Keratinocyte (primary cell): ENCODE measurements at regions not wholly inside any gene's neighbourhood (a gene's known extent, or its start where the extent isn't known, plus 50 kb on each side); places are given as distances from the start of the nearest gene placed in this dataset.

Source experiments
- DNase-seq: peaks from one replicate; pipeline ENCODE4 v3.0.0-alpha.2; 2011; ENCODE audit warnings: low read depth, missing footprints, low spot score
- FAIRE-seq: peaks from 2 replicates; lab custom pipeline; 2011; peaks lifted over from hg19 to GRCh38; lab: Jason Lieb, UNC
- H2AFZ ChIP-seq: 2 replicates; pipeline ENCODE4 v1.6.0; 2012; ENCODE audit warnings: low read length, control low read depth, inconsistent platforms; ENCODE audit not compliant: control insufficient read depth
- H3K27ac ChIP-seq: 2 replicates; pipeline ENCODE4 v1.5.1; 2011; ENCODE audit warnings: low read length; ENCODE audit not compliant: control insufficient read depth, insufficient read depth
- H3K27me3 ChIP-seq: 3 replicates; pipeline ENCODE4 v1.6.0; 2011; ENCODE audit warnings: low read length; ENCODE audit not compliant: control insufficient read depth, insufficient read depth; ENCODE audit errors: extremely low read depth
- H3K36me3 ChIP-seq, 2 experiments: 2 replicates in 1 of 2; 3 replicates in 1 of 2; pipeline ENCODE4 v1.5.1; 2011; ENCODE audit warnings: low read length in 2 of 2, mild to moderate bottlenecking in 1 of 2; ENCODE audit not compliant: control insufficient read depth in 2 of 2, insufficient read depth in 2 of 2; ENCODE audit errors: extremely low read depth in 1 of 2
- H3K4me1 ChIP-seq: 3 replicates; pipeline ENCODE4 v1.5.1; 2011; ENCODE audit warnings: low read length; ENCODE audit not compliant: control insufficient read depth, insufficient read depth; ENCODE audit errors: extremely low read depth
- H3K4me2 ChIP-seq: 3 replicates; pipeline ENCODE4 v1.6.0; 2011; ENCODE audit warnings: low read depth, low read length; ENCODE audit not compliant: control insufficient read depth, insufficient read depth; ENCODE audit errors: extremely low read depth
- H3K4me3 ChIP-seq, 3 experiments: fragments of 200-600 bp in 1 of 3; sonication (generic) in 1 of 3; 2 replicates in 2 of 3; 3 replicates in 1 of 3; pipeline ENCODE4 v1.5.1; 2011 to 2016; ENCODE audit warnings: low read length in 3 of 3, mild to moderate bottlenecking in 3 of 3, control low read depth in 2 of 3, inconsistent platforms in 1 of 3, low read depth in 1 of 3, mixed read lengths in 1 of 3, mixed run types in 1 of 3, moderate library complexity in 1 of 3; ENCODE audit not compliant: control insufficient read depth in 2 of 3, insufficient read depth in 2 of 3; ENCODE audit errors: extremely low read depth in 1 of 3
- H3K79me2 ChIP-seq: 2 replicates; pipeline ENCODE4 v1.6.0; 2012; ENCODE audit warnings: low read length; ENCODE audit not compliant: control insufficient read depth, insufficient read depth
- H3K9ac ChIP-seq: 3 replicates; pipeline ENCODE4 v1.6.0; 2011; ENCODE audit warnings: low read length; ENCODE audit not compliant: control insufficient read depth, insufficient read depth; ENCODE audit errors: extremely low read depth
- H3K9me1 ChIP-seq: 3 replicates; pipeline ENCODE4 v1.6.0; 2011; ENCODE audit warnings: low read length; ENCODE audit not compliant: control insufficient read depth, insufficient read depth; ENCODE audit errors: extremely low read depth
- H3K9me3 ChIP-seq: 2 replicates; pipeline ENCODE4 v1.5.1; 2012; ENCODE audit warnings: low read depth, low read length; ENCODE audit not compliant: control insufficient read depth
- H4K20me1 ChIP-seq: 3 replicates; pipeline ENCODE4 v1.6.0; 2011; ENCODE audit warnings: low read length; ENCODE audit not compliant: control insufficient read depth, insufficient read depth; ENCODE audit errors: extremely low read depth
- EZH2 ChIP-seq: IDR thresholded peaks from one replicate; pipeline ENCODE4 v1.6.1; 2012; ENCODE audit warnings: inconsistent platforms, mild to moderate bottlenecking, low read length, moderate library complexity
- dilution Hi-C: fragments of 300-500 bp; cut with MboI; formaldehyde crosslinking; loops from one replicate; pipeline ENCODE4 v1.7.0; 2020; ENCODE audit warnings: low sequenced_read_pairs; ENCODE audit not compliant: extremely low pct_ligation_motif_present
- TF ChIP-seq, protein P1 (sequence below), 3 experiments: IDR thresholded peaks in 1 of 3; conservative IDR thresholded peaks in 1 of 3; optimal IDR thresholded peaks in 1 of 3; 2 replicates in 2 of 3; 3 replicates in 1 of 3; pipeline versions ENCODE3 to v1.5.1; 2011; ENCODE audit warnings: low read length in 3 of 3, mild to moderate bottlenecking in 3 of 3, moderate library complexity in 2 of 3, control low read depth in 1 of 3, inconsistent platforms in 1 of 3; ENCODE audit not compliant: insufficient read depth in 2 of 3; ENCODE audit errors: extremely low read depth in 1 of 3

DNA sequence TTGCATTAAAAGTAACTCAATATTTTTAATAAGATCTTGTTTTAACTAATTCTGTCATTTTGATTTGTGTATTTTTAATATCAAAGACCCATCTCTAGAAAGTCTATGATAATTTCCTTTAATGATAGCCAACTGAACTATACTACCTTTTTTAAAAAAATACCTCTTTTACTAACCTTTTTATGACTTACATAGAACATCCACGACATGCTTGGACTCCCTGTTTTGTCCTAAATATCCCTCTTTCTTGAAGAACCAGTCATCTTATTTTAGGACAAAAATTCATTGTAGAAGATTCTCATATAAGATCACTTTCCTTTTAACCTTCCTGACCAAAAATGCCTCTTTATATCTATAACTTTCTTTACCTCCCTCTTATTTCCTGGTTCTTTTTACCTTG, 76.8 kb upstream of the GC start:
- H3K4me3 ChIP-seq = no peak overlapping the region
- FAIRE-seq = no peak
- TF ChIP-seq, protein P1, sequence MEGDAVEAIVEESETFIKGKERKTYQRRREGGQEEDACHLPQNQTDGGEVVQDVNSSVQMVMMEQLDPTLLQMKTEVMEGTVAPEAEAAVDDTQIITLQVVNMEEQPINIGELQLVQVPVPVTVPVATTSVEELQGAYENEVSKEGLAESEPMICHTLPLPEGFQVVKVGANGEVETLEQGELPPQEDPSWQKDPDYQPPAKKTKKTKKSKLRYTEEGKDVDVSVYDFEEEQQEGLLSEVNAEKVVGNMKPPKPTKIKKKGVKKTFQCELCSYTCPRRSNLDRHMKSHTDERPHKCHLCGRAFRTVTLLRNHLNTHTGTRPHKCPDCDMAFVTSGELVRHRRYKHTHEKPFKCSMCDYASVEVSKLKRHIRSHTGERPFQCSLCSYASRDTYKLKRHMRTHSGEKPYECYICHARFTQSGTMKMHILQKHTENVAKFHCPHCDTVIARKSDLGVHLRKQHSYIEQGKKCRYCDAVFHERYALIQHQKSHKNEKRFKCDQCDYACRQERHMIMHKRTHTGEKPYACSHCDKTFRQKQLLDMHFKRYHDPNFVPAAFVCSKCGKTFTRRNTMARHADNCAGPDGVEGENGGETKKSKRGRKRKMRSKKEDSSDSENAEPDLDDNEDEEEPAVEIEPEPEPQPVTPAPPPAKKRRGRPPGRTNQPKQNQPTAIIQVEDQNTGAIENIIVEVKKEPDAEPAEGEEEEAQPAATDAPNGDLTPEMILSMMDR (optimal IDR thresholded peaks at IDR 0.05 in 1 of 3, IDR thresholded peaks at IDR 0.05 in 1 of 3, conservative IDR thresholded peaks at IDR 0.05 in 1 of 3; ENCODE audit: extremely low read depth in 1 of 3, insufficient read depth in 2 of 3, low read length in 3 of 3) = no peak
- TF ChIP-seq EZH2 = no peak
- no peak overlapping the region for H3K4me2 ChIP-seq
- no peaks in the 10 kb centered on the region for H3K9me3 ChIP-seq
- no peak overlapping the region for H3K27ac ChIP-seq
- H2AFZ ChIP-seq = no peak overlapping the region
- H3K9ac ChIP-seq = no peak overlapping the region
- no peaks in the 10 kb centered on the region for H3K36me3 ChIP-seq
- dilution Hi-C loops = no loop called here
- H3K79me2 ChIP-seq = no peaks in the 10 kb centered on the region
- H3K4me1 ChIP-seq = no peaks in the 10 kb centered on the region
- H4K20me1 ChIP-seq = no peaks in the 10 kb centered on the region
- H3K27me3 ChIP-seq = no peaks in the 10 kb centered on the region
- H3K9me1 ChIP-seq = no peaks in the 10 kb centered on the region
- no peak for DNase-seq

DNA sequence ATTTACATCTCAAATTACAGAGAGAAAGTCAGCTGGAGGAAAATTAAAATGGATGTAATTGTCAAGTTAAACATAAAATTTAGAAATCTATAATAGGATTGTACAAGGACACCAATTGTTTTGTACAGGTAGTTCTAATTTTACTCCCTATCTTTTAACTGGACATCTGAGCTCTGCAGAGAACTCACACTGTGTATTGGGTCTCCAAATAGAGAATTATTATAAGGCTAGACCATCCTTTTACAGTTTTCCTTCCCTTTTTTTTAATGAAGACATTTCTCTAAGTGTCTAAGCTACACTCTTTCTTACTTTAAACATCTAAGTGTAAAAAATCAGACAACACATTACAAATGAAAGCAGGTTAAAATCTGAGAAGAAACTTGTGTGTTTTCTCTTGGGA, 78.4 kb upstream of the GC start:
- no peak for FAIRE-seq
- Histone ChIP-seq H3K27me3 (no peaks in the 10 kb centered on the region), H3K9ac (no peak overlapping the region), H2AFZ (no peak overlapping the region), H4K20me1 (no peaks in the 10 kb centered on the region), H3K9me3 (no peaks in the 10 kb centered on the region), H3K36me3 (no peaks in the 10 kb centered on the region), H3K9me1 (no peaks in the 10 kb centered on the region), H3K79me2 (no peaks in the 10 kb centered on the region), H3K4me1 (no peaks in the 10 kb centered on the region), H3K4me2 (no peak overlapping the region), H3K4me3 (no peak overlapping the region), H3K27ac (no peak overlapping the region)
- TF ChIP-seq, protein P1 (optimal IDR thresholded peaks at IDR 0.05 in 1 of 3, IDR thresholded peaks at IDR 0.05 in 1 of 3, conservative IDR thresholded peaks at IDR 0.05 in 1 of 3; ENCODE audit: extremely low read depth in 1 of 3, insufficient read depth in 2 of 3, low read length in 3 of 3) = no peak
- no peak for TF ChIP-seq EZH2
- DNase-seq = no peak
- dilution Hi-C loops = no loop called here
